Nucleus accumbens (tissue), 56 donors: ENCODE measurements at regions not wholly inside any gene's neighbourhood (a gene's known extent, or its start where the extent isn't known, plus 50 kb on each side); places are given as distances from the start of the nearest gene placed in this dataset.
"Not testable (repeated sequence)": the region's sequence is repeated elsewhere in the genome, so short reads cannot be mapped to it uniquely, and the experiment has no call there.

ENCODE experiments used
- DNase-seq, 56 donors: peaks; one replicate each; lab custom pipeline; 2025; lab: John Stamatoyannopoulos, UW

DNA sequence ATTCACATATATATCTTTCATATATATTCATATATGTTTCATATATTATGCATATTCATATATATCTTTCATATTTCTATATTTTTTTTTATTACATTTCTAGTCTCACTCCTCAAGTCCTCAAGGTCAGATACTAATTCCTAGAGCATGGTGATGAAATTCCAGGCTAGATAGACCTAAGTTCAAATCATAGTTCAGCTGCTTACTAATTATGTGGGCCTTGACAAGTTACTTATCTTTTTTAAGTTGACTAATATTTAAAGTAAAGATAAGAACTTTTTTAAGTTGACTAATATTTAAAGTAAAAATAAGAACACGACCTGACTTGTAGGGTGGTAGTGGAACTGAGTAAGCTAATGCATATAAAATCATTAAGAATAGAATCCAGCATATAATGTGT lies 495.6 kb upstream of the MAN1A1 start:
- DNase-seq: no peak

DNA sequence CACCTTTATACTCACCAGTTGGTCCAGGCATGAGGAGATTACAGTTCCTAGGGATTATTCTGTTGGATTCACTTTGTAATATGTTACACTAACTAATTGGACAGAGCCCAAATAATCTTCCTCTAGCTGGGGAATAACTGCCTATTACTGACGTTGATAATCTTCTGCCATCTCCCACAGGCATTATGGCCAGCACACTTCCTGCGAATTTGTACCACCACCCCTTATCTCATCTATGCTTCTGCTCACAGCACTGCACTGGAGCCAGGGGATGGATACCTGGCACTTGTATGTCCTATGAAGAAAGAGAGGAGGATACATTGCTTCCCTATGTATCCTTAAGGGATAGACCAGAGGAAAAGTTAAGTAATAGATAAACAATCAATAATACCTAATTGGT lies 494.8 kb upstream of the MAN1A1 start:
- no peak for DNase-seq

DNA sequence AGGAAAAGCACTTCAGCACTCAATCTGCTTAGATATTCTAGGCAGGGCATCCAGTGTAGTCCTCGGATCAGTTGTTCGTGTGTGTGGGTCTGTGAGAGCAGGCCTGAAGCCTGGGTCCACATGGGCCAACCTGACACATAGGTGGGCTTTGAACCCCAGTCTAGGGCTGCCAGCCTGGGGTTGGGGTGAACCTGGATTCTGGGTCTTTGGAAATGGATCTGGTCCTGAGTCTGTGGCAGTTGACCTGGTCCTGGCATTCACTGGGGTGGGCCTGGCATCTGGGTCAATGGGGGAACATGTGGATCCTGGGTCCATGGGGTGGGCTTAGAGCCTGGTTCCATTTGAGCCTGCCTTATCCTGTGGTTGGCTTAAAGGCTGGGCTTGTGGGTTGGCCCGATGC lies 492.6 kb upstream of the MAN1A1 start:
- no peak for DNase-seq

DNA sequence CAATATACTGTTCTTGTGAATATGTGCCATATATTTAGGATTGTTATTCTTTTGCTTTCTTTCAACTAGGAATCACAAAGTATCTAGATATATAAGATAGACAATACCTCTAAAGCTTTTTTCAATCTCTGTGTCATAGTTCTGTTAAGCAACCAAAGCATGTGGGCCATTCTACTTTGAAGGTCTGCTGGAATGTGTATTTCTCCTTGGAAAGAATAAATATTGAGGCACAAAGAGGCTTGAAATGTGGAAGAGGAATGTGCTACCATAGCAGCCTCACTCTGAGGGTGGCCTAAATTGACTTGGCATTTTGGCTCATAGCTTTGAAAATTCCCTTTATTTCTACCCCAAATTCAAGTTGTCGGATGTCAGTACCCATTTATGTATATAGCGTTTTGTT lies 488.5 kb upstream of the MAN1A1 start:
- DNase-seq: no peak

DNA sequence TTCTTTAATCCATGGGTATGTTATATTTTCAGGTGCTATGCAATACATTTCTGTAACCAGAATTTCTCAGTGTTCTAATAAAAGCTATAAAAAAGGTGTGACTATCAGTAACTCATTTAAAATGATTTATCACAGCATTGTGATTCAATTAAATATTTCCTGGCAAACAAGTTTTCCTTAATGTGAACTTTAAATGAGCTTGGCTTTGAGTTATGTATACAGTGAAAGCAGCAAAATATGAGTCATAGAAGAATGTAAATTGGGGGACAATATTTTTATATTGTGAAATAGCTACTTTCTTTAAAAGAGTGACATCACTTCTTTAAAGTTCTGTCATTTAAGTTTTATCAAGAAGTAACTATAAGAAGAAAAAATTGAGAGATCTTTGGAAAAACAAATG lies 484.9 kb upstream of the MAN1A1 start:
- no peak for DNase-seq

DNA sequence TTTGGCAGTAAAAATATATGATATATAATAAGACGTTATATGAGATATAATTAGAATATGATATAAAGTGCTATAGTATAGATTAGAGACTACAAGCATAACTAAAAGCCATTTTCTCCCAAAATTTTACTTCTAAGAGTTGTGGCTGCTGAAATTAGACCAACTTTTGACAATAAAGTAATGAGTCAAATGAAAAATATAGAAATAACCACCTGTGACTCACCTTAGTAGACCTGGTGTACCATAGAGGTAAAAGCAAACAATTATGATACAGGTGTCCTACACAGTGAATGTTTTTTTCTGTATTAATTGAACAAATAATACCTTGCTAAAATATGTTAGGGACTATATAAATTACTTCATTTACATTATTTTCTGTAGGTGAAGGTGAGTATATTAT lies 482.9 kb upstream of the MAN1A1 start:
- no peak for DNase-seq

DNA sequence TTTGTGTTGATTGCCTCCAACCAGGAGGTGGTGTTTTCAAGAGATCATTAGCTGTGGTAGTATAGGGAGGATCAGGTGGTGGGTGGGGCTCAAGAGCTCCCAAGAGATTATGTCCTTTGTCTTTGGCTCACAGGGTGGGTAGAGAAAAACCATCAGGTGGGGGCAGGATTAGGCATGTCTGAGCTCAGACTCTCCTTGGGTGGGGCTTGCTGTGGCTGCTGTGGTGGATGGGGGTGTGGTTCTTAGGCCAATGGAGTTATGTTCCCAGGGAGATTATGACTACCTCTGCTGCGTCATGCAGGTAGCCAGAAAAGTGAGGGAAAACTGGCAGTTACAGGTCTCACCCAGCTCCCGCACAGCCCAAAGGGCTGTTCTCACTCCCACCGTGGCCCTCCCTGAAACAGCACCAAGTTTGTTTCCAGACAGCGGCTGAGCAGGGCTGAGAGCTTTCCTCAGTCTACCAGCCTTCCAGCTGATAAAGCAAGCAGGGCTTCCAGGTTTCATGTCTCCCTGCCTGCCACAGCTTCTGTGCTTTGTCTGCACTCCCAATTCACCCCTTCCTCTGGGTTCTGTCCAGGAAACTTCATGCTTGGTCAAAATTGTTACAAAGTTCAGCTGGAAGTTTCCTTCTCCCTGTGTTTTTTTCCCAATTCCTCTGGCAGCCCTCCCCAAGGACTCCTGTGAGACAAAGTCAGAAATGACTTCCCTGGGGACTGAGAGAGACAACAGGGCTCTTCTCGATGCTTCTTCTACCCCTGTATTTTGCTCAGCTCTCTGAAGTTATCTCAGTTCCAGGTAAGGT lies 481.1 kb upstream of the MAN1A1 start:
- no peak for DNase-seq

DNA sequence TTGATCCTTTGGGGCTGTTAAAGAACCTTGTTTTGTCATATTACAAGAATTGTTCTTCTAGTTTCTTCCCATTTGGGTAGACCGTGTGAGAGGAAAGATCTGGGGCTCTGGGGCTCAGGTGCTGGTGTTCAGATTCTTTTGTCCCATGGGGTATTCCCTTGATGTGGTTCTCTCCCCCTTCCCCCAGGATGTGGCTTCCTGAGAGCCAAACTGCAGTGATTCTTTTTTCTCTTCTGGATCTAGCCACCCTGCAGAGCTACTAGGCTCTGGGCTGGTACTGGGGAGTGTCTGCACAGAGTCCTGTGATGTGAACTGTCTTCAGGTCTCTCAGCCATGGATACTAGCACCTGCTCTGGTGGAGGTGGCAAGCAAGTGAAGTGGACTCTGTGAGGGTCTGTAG lies 480.5 kb upstream of the MAN1A1 start:
- no peak for DNase-seq

DNA sequence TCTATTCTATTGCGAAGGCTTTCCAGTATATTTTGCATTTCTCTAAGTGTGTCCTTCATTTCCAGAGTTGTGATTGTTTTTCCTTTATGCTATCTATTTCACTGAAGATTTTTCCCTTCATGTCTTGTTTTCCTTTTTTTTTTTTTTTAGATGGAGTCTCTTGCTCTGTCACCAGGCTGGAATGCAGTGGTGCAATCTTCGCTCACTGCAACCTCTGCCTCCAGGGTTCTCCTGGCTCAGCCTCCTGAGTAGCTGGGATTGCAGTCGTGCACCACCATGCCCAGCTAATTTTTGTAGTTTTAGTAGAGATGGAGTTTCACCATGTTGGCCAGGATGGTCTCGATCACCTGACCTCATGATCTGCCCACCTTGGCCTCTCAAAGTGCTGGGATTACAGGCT lies 479.9 kb upstream of the MAN1A1 start:
- not testable (repeated sequence) for DNase-seq

DNA sequence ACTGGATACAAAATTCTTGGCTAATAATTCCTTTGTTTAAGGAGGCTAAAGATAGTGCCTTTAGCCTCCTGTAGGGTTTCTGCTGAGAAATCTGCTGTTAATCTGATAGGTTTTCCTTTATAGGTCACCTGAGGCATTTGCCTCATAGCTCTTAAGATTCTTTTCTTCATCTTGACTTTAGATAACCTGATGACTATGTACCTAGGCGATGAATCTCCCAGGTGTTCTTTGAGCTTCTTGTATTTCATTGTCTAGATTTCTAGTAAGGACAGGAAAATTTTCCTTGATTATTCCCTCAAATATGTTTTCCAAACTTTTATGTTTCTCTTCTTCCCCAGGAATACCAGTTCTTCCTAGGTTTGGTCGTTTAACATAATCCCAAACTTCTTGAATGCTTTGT lies 479.4 kb upstream of the MAN1A1 start:
- DNase-seq: no peak

DNA sequence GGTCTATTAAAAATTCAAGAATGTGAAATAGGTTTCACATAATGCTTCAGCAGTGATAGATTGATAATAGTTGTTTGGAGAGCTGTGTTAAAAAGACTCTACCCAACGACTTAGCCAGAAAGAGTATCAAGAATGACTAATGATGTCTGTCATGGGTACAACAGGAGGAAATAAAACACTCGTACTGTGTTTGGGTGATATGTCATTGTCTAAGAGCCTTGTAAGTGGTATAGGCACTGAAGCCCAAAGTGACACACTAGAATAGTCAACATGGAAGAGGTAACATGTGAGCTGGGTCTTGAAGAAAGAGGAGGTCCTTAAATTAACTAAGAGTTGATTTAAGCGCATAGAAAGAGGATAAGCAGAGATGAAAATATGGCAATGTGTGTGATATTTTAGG lies 471.8 kb upstream of the MAN1A1 start:
- DNase-seq: no peak

DNA sequence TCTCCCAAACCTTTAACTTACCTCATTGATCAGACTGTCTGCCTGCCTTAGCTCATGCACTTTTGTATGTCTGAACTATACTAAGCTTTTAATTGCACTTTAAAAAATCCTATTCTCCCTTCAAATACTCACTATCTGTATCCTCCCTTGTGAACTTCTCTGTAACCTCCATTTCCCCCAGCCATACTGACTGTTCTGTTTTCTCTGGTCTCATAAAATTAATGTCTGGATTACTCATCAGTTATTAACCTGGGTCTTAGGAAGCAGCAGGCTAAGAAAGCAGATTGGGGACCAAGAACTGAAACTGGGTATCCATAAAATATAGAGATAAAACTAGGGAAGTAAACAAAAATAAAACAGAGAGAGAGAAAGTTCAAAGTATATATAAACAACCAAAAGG lies 469.3 kb upstream of the MAN1A1 start:
- no peak for DNase-seq

DNA sequence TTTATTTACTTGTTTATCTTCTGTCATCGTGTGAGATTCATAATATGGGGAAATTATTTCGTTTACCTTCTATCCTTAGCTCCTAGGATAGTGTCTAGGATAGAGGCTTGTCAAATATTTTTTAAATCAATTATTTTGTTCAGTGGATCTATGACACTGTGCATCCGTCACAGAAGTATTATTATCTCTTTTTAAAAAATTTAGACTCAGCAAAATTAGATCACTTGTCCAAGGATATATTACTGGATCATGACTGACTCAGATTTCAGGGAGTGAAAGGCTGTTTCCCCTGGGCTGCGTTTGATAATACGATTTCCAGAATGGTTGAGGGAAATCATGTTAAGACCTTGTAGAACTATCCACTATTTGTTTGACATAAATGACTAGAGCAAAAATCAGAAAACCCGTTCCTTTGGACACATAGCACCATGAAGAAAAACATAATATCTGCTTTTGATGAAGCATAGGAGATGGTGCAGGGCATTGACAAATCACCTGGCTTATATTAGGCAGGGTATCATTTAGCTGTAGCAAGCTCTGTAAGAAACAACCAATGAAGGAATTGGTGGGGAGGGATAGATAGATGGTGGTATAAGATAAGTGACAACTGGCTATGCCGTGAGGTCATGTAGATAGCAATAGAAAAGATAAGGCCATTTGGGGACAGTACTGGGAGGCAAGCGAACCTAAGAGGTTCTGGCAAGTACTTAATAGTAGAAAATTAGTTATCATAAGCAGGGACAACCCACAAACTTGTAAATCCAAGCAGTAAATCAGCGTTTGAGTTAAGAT lies 465.2 kb upstream of the MAN1A1 start:
- DNase-seq: no peak

DNA sequence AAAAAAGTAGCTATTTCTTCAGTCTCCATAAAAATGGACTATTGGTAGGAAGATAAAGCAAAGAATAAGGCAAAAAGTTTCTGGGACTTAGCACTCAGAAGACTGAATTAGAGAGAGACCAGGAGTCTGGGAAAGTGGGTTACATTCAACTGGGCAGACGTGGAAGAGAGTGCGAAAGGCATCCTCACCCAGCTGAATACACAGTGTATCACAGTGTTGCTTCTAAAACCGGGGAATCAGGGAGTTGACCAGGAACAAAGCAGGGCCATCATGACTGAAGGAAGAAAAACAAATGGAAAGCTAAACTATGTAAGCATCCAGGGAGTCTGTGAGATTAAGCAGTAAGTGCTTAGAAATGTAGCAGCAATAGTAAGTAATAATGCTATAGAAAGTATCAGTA lies 452.9 kb upstream of the MAN1A1 start:
- no peak for DNase-seq

DNA sequence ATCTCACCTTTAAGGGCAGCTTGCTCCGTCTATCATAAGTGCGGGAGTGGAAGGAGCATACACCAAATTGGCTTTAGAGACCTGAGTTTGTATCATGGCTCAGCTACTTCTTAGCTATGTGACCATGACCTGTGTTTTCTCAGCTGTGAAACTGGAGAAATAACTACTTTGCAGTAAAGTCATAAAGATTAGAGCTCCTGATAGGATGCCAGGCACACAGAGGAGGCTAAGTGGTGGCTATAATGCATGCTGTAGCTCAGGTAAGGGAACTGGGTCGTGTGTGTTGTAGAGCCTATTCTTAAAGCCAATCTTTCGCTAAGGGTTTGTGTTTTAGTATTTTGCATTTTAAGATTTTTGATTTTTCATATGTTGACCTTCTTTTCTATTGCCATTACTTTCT lies 451.5 kb upstream of the MAN1A1 start:
- DNase-seq: no peak

DNA sequence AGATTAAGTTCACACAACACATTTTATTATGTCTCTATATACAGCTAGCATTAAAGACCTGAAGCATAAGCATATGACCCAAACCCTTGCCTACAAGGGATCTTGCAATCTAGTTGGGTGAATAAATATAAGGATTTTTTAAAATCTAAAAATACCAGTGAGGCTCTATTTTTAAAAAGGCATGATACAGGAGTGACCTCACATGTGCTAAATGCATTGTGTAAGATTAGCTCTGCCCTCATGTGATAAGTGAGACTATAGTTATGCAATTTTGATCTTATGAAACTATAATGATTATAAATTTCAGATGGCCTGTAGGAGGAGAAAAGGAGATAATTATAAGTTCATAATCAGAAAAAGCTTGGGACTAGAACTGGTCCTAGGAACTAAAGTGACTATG lies 451.0 kb upstream of the MAN1A1 start:
- DNase-seq: no peak

DNA sequence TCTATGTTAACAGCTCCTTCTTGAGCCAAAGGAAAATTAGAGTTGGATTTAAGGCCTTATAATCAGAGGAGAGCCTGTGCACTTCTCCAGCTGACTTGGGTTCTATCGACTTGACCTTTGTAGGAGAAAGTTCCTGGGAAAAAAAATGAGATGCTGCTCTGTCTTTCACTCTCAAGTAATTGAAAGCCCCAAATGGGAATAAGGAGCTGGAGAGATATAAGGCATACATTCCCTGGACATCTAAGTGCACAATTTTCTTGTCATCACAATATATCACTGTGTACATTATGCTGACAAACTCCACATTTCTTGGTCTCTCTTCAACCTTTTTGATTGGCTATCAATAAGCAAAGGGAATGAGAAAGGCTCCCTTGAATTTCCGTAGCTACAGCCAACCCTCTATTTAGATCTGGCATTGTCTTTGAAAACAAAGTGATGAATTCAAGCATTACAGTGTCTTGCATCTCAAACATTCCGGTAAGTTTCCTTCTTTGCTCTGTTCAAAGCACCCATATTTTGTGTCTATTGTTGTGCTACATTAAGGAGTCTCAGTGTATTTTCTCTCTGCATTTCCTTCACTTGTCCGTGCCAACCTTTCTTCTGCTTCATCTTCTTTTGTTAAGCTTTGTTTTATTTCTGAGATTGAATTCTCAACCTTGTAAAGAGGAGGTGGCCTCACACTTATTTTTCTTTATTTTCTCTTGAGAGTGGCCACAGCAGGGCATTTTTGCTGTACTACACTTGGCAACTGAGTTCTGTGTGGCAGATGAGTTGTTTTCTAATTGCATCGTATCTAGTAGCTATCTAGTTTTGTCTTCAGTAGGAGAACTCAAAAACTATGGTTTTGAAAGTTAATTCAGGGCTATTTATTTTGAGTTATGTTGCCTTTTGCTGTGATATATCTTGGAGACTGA lies 450.3 kb upstream of the MAN1A1 start:
- DNase-seq: no peak

DNA sequence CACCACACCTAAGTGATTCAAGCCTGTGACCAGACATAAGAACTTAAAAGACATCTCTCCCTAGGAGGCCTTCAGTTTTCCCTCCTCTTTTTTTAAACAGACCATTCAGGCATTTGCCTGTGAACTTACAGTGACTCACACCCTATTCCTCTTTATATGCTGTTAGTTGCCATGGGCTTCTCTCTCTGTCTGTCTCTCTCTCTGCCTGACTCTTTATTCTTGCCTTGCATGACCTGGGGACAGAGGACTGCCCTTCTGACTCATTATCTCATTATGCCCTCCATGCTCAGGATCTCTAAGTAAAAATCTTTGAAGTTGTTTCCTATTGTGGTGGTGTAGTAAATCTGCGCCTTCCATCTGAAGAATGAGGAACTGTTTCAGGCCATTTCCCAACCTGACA lies 442.2 kb upstream of the MAN1A1 start:
- no peak for DNase-seq

DNA sequence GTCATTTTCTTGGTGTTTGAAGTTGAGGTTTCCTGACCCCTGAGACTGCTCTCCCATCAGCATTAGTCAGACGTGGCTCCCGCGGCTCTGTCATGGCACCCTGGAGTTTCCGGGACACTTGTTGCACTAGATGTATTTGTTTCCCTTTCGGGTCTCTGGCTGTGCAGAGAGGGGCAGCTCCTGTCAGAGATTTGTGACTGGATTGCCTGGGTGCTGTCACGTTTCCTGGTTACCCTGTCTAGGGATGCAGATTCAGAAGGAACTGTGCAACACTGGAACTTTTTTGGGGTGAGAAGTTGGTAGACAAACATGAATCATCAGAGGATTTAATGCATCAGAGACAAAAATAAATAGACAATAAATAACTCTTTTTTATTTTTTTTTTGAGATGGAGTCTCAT lies 431.8 kb upstream of the MAN1A1 start:
- DNase-seq: no peak

DNA sequence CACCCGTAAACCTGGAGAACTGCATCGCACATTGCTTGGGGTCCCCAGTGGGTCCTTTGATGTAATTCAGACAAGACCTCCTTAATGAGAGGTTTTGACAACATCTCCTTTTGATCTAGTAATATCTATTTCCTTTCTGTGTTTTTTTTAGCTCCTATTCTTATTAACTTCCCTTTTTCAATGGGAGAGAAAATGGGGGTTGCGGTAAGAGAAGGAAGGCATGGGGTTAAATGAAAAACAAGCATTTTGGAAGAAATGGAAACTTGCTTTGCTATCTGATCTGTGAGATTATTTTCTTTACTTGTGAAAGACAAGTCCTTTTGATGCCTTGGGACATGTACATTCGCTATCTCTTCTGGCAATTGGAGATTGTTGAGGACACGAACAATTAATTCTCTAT lies 418.6 kb upstream of the MAN1A1 start:
- no peak for DNase-seq
